MCF 10A (cell line): ENCODE measurements at regions not wholly inside any gene's neighbourhood (a gene's known extent, or its start where the extent isn't known, plus 50 kb on each side); places are given as distances from the start of the nearest gene placed in this dataset.

ENCODE experiments used
- BruUV-seq: library from RNA; stranded (reverse); fragments of 400-500 nt; replicated peaks from 2 replicates; lab custom pipeline; 2021; lab: Mats Ljungman, UMichigan
- CTCF ChIA-PET: fragments of 300-600 bp; sonication (Branson Sonifier 250); formaldehyde crosslinking; extraction: SDS; loops from one replicate; lab custom pipeline; 2021; ENCODE audit warnings: antibody characterized with exemption, inconsistent platforms; lab: Yijun Ruan, JAX
- POLR2A ChIA-PET: fragments of 300-600, 350-650 bp; sonication (Branson Sonifier 250); formaldehyde crosslinking; extraction: SDS; loops from one replicate; lab custom pipeline; 2020; ENCODE audit warnings: antibody characterized with exemption, inconsistent platforms; lab: Yijun Ruan, JAX
- DNase-seq: peaks from one replicate; pipeline ENCODE4 v3.0.0-alpha.2; 2018; ENCODE audit not compliant: unreplicated experiment
- H3K27ac Mint-ChIP-seq: one replicate; pipeline ENCODE4 v1.8.0; 2022; ENCODE audit warnings: mild to moderate bottlenecking, low read depth, mixed read lengths; ENCODE audit not compliant: unreplicated experiment
- H3K27me3 Mint-ChIP-seq: one replicate; pipeline ENCODE4 v1.8.0; 2022; ENCODE audit warnings: mixed read lengths; ENCODE audit not compliant: insufficient read depth, unreplicated experiment
- H3K36me3 Mint-ChIP-seq: one replicate; pipeline ENCODE4 v1.8.0; 2022; ENCODE audit warnings: mild to moderate bottlenecking, moderate library complexity, mixed read lengths; ENCODE audit not compliant: insufficient read depth, unreplicated experiment
- H3K4me1 Mint-ChIP-seq: one replicate; pipeline ENCODE4 v1.8.0; 2022; ENCODE audit warnings: mixed read lengths; ENCODE audit not compliant: insufficient read depth, unreplicated experiment
- H3K4me3 Mint-ChIP-seq: one replicate; pipeline ENCODE4 v1.8.0; 2022; ENCODE audit warnings: mild to moderate bottlenecking, moderate library complexity, mixed read lengths; ENCODE audit not compliant: unreplicated experiment
- H3K9me3 Mint-ChIP-seq: one replicate; pipeline ENCODE4 v1.8.0; 2022; ENCODE audit warnings: mixed read lengths; ENCODE audit not compliant: unreplicated experiment
- CTCF ChIP-seq: fragments of 200-600 bp; IDR thresholded peaks from one replicate; pipeline ENCODE4 v1.8.0; 2022; ENCODE audit warnings: antibody characterized with exemption, mild to moderate bottlenecking; ENCODE audit not compliant: unreplicated experiment
- intact Hi-C: fragments of 100-400 bp; cut with micrococcal nuclease; formaldehyde crosslinking; loops from 2 replicates; pipeline ENCODE4 v1.14.1; 2022

- H3K36me3 Mint-ChIP-seq, result no peaks in the 10 kb centered on the region
- peaks cover 4% of the 10 kb centered on the region for H3K27me3 Mint-ChIP-seq
- H3K27ac Mint-ChIP-seq, result no peak overlapping the region
- peak; percentile 82 for DNase-seq
- intact Hi-C loops, result no loop called here
- no peak overlapping the region for H3K4me3 Mint-ChIP-seq
- no TSS peak for BruUV-seq
- H3K4me1 Mint-ChIP-seq, result peaks cover 12% of the 10 kb centered on the region
- no peak for TF ChIP-seq CTCF
- CTCF ChIA-PET, result interaction anchor here (0.6 to 1.5 kb wide), 3 partner anchors 10 to 66 kb away, joined by 3 read pairs; no protein-coding TSS in a partner anchor
- H3K9me3 Mint-ChIP-seq, result no peaks in the 10 kb centered on the region
- POLR2A ChIA-PET, result interaction anchor here (0.7 kb wide), 1 partner anchor 1865 kb away, joined by 4 read pairs; no protein-coding TSS in a partner anchor
Measured at GRCh38 chr2:198441246-198441645, 636.9 kb downstream of the PLCL1 start.

GRCh38 chr2:198440833-198441232 lies 636.4 kb downstream of the PLCL1 start:
- ChIA-PET POLR2A (no interaction called here), CTCF (interaction anchor here (0.7 to 1.5 kb wide), 2 partner anchors 61 to 66 kb away, joined by 3 to 4 read pairs; no protein-coding TSS in a partner anchor)
- intact Hi-C loops, result no loop called here
- Mint-ChIP-seq H3K4me1 (peaks cover 12% of the 10 kb centered on the region), H3K27me3 (peaks cover 8% of the 10 kb centered on the region), H3K4me3 (no peak overlapping the region), H3K9me3 (no peaks in the 10 kb centered on the region), H3K27ac (no peak overlapping the region), H3K36me3 (no peaks in the 10 kb centered on the region)
- no peak for DNase-seq
- no peak for TF ChIP-seq CTCF
- no TSS peak for BruUV-seq

- H3K9me3 Mint-ChIP-seq, result no peaks in the 10 kb centered on the region
- intact Hi-C loops, result no loop called here
- no peak for TF ChIP-seq CTCF
- POLR2A ChIA-PET, result no interaction called here
- H3K27ac Mint-ChIP-seq, result no peak overlapping the region
- peaks cover 26% of the 10 kb centered on the region for H3K27me3 Mint-ChIP-seq
- DNase-seq, result no peak
- CTCF ChIA-PET, result interaction anchor here (0.6 kb wide), 1 partner anchor 1159 kb away, joined by 3 read pairs; no protein-coding TSS in a partner anchor
- no TSS peak for BruUV-seq
- H3K4me3 Mint-ChIP-seq, result no peak overlapping the region
- peaks cover 12% of the 10 kb centered on the region for H3K4me1 Mint-ChIP-seq
- no peaks in the 10 kb centered on the region for H3K36me3 Mint-ChIP-seq
Measured at GRCh38 chr2:198438331-198438730, 633.9 kb downstream of the PLCL1 start.

- POLR2A ChIA-PET, result interaction anchor here (0.6 kb wide), 1 partner anchor 1154 kb away, joined by 4 read pairs; no protein-coding TSS in a partner anchor
- Mint-ChIP-seq H3K9me3 (no peaks in the 10 kb centered on the region), H3K36me3 (no peaks in the 10 kb centered on the region), H3K4me3 (no peak overlapping the region), H3K27me3 (peaks cover 47% of the 10 kb centered on the region), H3K27ac (no peak overlapping the region), H3K4me1 (no peaks in the 10 kb centered on the region)
- intact Hi-C loops, result no loop called here
- CTCF ChIA-PET, result interaction anchor here (0.6 kb wide), 1 partner anchor 139 kb away, joined by 3 read pairs; no protein-coding TSS in a partner anchor
- DNase-seq, result no peak
- no TSS peak for BruUV-seq
- TF ChIP-seq CTCF, result no peak
Measured at GRCh38 chr2:198424112-198424511, 619.7 kb downstream of the PLCL1 start.
